GM19328 (cell line): ENCODE measurements at regions not wholly inside any gene's neighbourhood (a gene's known extent, or its start where the extent isn't known, plus 50 kb on each side); places are given as distances from the start of the nearest gene placed in this dataset.

Experiments
- ATAC-seq: cut with Tn5 transposase; IDR thresholded peaks from one replicate; pipeline ENCODE4 v1.9.1; 2021; ENCODE audit warnings: mild to moderate bottlenecking, moderate library complexity; ENCODE audit not compliant: unreplicated experiment

DNA sequence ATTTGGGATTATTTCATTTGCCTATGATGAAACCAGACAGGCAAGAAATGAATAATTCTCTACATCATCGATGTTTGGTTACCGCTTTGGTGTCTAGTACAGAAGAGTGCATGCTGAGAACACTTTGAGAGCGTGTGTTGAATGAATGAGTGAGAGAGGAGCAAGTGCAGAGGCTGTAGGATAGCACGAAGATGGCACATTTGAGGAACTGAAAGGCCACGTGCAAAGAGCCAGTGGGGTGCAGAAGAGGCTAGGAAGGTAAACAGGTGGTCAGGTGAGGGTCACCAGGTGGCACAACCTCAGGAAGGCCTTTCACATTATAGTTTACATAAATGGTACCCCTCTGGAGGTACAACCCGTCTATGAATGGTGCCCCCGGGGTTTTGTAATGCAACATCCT is 80.1 kb upstream of the SPHKAP start:
- no peak for ATAC-seq

DNA sequence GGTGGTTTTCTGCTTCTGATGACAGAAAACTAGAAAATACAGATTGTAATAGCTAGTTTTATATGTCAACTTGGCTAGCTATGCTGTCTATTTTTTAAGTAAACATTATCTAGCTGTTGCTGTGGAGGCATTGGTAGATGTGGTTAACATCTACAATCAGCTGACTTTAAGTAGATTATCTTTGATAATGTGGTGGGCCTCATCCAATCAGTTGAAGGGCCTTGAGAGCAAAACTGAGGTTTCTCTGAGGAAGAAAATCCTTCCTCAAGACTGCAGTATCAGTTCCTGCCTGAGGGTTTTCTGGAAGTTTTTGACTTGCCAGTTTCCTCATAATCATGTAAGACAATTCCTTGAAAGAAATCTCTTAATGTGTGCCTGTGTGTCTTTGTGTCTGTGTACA is 75.9 kb upstream of the SPHKAP start:
- no peak for ATAC-seq

DNA sequence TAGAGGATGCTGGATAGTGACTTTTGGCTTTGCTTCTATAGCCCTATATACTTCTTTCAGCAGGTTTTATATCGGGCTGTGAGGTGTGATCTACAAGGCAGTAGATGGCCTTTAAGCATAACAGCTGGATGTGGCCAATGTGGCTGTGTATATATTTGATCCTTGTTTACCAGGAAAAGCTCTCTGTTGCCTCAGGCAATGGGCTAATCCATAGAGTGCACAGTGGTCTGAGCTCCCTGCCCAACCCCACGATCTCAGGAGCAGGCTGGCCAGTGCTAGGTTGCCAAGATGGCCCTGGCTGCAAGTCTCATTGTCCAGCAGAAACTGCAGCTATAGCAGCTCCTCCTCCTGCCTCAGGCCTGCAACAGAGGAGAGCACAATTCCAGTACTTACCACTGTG is 72.3 kb upstream of the SPHKAP start:
- ATAC-seq, result no peak

DNA sequence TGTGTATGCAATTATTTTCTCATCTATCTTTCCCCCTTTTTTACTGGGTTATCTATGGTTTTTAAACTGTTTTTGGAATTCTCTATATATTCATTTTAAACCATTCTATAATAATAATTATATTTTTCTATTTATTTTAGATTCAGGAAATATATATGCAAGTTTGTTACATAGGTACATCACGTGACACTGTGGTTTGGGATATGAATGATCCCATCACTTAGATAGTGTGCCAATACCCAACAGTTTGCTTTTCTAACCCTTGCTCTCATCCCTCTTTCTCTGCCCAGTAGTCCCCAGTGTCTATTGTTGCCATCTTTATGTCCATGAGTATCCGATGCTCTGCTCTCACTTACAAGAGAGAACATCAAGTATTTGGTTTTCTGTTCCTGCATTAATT is 65.8 kb upstream of the SPHKAP start:
- ATAC-seq, result no peak

DNA sequence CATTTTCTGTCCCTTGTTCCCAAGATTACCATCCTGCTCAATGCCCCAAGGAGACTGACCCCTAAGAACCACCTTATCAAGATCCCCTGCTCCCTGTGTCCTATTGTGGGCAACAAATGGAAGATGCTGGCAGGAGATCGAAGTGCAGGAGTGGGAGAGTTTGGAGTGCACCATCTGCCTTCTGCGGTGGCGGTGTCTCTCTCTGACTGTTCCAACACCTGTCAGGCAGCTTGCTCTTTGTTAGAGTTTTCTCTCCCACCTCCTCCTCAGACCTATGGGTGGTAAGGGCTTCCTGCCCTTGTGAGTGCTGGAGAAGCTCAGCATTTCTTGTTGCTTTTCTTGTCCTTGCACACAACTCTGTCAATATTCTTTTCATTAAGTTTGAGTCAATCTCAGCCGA is 64.1 kb upstream of the SPHKAP start:
- ATAC-seq, result no peak

DNA sequence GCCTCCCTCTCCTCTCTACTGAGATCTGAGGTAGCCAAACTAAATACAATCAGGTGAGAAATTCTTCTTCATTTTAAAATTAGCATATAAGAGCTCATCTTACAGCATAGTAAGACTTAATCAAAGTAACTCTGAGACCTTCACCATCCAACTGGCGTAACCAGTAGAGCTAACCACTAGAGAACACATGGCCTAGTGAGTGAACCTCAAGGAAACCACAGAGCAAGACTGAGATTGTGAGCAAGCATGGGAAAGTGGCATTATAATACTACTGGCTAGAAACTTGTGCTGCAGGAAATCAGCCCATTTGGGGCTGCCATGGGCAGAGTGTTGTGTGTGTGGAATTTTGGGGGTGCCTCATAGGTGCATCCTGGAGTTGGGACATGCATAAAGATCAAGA is 61.1 kb upstream of the SPHKAP start:
- ATAC-seq, result no peak

DNA sequence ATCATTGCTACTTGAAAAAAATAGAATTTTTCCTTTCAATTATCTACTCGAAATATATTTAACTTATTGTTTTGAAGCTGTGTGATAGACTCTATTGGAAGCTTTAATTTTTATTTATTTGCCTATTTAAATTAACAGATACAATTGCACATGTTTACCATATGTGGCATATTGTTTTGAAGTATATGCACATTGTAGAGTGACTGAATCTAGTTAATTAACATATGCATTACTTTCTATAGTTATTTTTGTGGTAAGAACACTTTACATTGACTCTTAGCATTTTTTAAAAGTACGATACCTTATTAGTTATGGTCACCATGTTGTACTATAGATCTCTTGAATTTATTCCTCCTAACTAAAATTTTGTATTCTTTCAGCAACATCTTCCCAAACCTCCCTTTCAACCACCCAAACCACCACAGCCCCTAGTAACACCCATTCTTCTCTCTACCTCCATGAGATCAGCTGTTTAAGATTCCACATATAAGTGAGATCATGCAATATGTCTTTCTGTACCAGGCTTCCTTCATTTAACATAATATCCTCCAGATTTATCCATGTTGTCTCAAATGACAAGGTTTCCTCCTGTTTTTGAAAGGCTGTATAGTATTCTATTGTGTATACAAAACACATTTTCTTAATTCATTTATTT is 58.5 kb upstream of the SPHKAP start:
- ATAC-seq, result no peak

DNA sequence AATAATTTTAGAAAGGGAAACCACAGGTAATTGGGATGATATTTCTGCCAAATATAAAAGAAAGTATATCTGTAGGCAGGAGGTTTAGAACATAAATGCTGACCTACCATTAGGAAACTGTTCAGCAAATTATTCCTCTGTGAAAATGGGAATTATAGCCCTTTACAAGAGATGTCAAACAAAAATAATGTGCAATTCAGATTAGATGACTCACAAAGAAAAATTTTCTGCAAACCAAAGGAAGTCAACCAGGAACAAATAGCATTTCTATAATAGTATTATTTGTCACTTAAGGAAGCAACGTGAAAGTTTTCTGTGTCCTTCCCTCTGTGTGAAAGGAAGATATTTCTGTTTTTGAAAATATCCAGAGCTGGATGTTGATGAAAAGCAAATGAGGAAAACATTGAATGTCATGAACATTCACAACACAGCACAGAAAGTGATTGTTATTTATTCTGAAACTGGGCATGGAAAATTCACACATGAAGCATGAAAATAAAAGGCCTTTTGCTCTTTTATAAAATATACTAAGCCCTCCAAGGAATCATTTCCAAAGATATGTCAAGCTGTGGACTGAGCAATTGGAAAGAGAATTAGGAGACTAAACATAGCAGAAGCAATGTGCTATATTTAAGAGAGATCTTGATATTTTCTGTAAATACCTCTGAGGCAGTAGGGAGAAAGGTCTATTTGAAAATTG is 57.9 kb upstream of the SPHKAP start:
- no peak for ATAC-seq
